ENCODE measurements at regions not wholly inside any gene's neighbourhood (a gene's known extent, or its start where the extent isn't known, plus 50 kb on each side); places are given as distances from the start of the nearest gene placed in this dataset.
A peak's percentile ranks its signal among the peaks of the same experiment; 100 is the strongest.
"Not testable (repeated sequence)": the region's sequence is repeated elsewhere in the genome, so short reads cannot be mapped to it uniquely, and the experiment has no call there.

DNA sequence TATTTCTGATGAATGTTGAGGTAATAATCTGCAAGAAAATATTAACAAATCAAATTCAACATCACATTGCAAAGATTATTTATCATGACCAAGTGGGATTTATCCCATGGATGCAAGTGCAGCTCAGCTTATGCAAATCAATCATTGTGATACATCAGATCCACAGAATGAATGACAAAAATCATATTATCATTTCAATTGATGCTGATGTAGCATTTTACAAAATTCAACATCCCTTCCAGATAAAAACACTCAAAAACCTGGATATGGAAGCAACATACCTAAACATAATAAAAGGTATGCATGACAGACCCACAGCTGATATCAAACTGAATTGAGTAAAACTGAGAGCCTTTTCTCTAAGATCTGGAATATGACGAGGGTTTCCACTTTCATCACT lies 1915.4 kb downstream of the ARAP2 start:
- no peak overlapping the region for H4K8ac ChIP-seq (replicated peaks; ENCODE audit: insufficient read length, low read depth, low read length)
- H3K9ac ChIP-seq (ENCODE audit: extremely low read depth, insufficient read length, low read length) = no peak overlapping the region
- H3T11ph ChIP-seq (ENCODE audit: low read length) = no peak overlapping the region
- Mint-ChIP-seq H3K27ac (peak overlapping the region in 1 of 3 experiments; percentile 39; a peak in 2 of 7 replicates), H3K36me3 (ENCODE audit: insufficient read depth in 1 of 3, low read depth in 3 of 3) (peaks cover 5 to 19% (median 15%) of the 10 kb centered on the region in 3 experiments; a peak in 5 of 7 replicates), H3K4me1 (peaks cover 15 to 23% of the 10 kb centered on the region in 2 experiments), H3K27me3 (ENCODE audit: low read depth) (no peaks in the 10 kb centered on the region), H3K9me3 (peaks cover 8 to 12% of the 10 kb centered on the region in 2 experiments; a peak in 3 of 5 replicates), H3K4me3 (no peak overlapping the region)
- H3K14ac ChIP-seq (ENCODE audit: insufficient read depth, low read length) = no peak overlapping the region
- H3K4me2 ChIP-seq (ENCODE audit: insufficient read depth, insufficient read length, low read length) = no peak overlapping the region
- H2BK120ac ChIP-seq (ENCODE audit: low read depth, low read length, poor library complexity, severe bottlenecking) = no peak overlapping the region
- no peak overlapping the region for H4K91ac ChIP-seq (ENCODE audit: insufficient read length, low read depth, low read length)
- no peak overlapping the region for H3K18ac ChIP-seq (ENCODE audit: insufficient read length, low read depth, low read length)
- no peak overlapping the region for H2BK20ac ChIP-seq (ENCODE audit: low read depth, low read length, poor library complexity, severe bottlenecking)
- no peak overlapping the region for H2AK5ac ChIP-seq (ENCODE audit: insufficient read length, low read length)
- H4K20me1 ChIP-seq (ENCODE audit: control insufficient read depth, insufficient read depth, insufficient read length) = no peaks in the 10 kb centered on the region
- no peak overlapping the region for H2BK15ac ChIP-seq (ENCODE audit: low read depth, low read length)
- H3K79me1 ChIP-seq (ENCODE audit: insufficient read depth, low read depth, low read length, poor library complexity, severe bottlenecking) = no peaks in the 10 kb centered on the region
- no peak overlapping the region for H3K56ac ChIP-seq (ENCODE audit: insufficient read length, low read depth, low read length)
- no peak overlapping the region for H3K27ac ChIP-seq (ENCODE audit: insufficient read length, low read depth, low read length)
- H2BK12ac ChIP-seq (ENCODE audit: insufficient read length, low read depth, low read length) = no peak overlapping the region
- H3K9me3 ChIP-seq (ENCODE audit: control insufficient read depth, low read depth, low read length) = no peaks in the 10 kb centered on the region
- no peaks in the 10 kb centered on the region for H3K27me3 ChIP-seq (ENCODE audit: insufficient read depth, low read length)
- DNase-seq = no peak
- TF ChIP-seq, protein P1, sequence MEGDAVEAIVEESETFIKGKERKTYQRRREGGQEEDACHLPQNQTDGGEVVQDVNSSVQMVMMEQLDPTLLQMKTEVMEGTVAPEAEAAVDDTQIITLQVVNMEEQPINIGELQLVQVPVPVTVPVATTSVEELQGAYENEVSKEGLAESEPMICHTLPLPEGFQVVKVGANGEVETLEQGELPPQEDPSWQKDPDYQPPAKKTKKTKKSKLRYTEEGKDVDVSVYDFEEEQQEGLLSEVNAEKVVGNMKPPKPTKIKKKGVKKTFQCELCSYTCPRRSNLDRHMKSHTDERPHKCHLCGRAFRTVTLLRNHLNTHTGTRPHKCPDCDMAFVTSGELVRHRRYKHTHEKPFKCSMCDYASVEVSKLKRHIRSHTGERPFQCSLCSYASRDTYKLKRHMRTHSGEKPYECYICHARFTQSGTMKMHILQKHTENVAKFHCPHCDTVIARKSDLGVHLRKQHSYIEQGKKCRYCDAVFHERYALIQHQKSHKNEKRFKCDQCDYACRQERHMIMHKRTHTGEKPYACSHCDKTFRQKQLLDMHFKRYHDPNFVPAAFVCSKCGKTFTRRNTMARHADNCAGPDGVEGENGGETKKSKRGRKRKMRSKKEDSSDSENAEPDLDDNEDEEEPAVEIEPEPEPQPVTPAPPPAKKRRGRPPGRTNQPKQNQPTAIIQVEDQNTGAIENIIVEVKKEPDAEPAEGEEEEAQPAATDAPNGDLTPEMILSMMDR (conservative IDR thresholded peaks at IDR 0.05) = no peak
- no peak overlapping the region for H3K4ac ChIP-seq (ENCODE audit: low read depth, low read length)
- no peaks in the 10 kb centered on the region for H3K79me2 ChIP-seq (ENCODE audit: insufficient read depth, low read length)
- H3K23me2 ChIP-seq (ENCODE audit: insufficient read length, low read depth, low read length, poor library complexity, severe bottlenecking) = no peaks in the 10 kb centered on the region
- no CpG with 5 or more reads among the region's 1 CpG for WGBS (ENCODE audit: extremely low coverage, insufficient read length, low lambda C conversion rate)
- H4K5ac ChIP-seq (ENCODE audit: insufficient read length, low read depth, low read length) = no peak overlapping the region
- no peak overlapping the region for H3K23ac ChIP-seq (ENCODE audit: insufficient read length, low read depth, low read length)
- H2BK5ac ChIP-seq (ENCODE audit: insufficient read length, low read length) = no peak overlapping the region
- H2AFZ ChIP-seq (ENCODE audit: low read length) = no peak overlapping the region
- H3K4me1 ChIP-seq (ENCODE audit: insufficient read depth, low read length) = no peaks in the 10 kb centered on the region; the same call in 1 of the 2 replicates

DNA sequence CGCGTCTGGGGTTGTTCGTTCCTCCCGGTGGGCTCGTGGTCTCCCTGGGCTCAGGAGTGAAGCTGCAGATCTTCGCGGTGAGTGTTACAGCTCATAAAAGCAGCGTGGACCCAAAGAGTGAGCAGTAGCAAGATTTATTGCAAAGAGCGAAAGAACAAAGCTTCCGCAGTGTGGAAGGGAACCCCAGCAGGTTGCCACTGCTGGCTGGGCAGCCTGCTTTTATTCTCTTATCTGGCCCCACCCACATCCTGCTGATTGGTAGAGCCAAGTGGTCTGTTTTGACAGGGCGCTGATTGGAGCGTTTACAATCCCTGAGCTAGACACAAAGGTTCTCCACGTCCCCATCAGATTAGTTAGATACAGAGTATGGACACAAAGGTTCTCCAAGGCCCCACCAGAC lies 1909.2 kb downstream of the ARAP2 start:
- WGBS (ENCODE audit: extremely low coverage, insufficient read length, low lambda C conversion rate) = no CpG with 5 or more reads among the region's 13 CpGs
- H2BK15ac ChIP-seq (ENCODE audit: low read depth, low read length) = not testable (repeated sequence)

More for the DNA sequence above, 1909.2 kb downstream of the ARAP2 start:
- not testable (repeated sequence) for H3K27me3 Mint-ChIP-seq (ENCODE audit: low read depth); H3K9me3 ChIP-seq (ENCODE audit: control insufficient read depth, low read depth, low read length); H4K5ac ChIP-seq (ENCODE audit: insufficient read length, low read depth, low read length); H2BK20ac ChIP-seq (ENCODE audit: low read depth, low read length, poor library complexity, severe bottlenecking); H3K23me2 ChIP-seq (ENCODE audit: insufficient read length, low read depth, low read length, poor library complexity, severe bottlenecking); H3K56ac ChIP-seq (ENCODE audit: insufficient read length, low read depth, low read length); H3K27ac ChIP-seq (ENCODE audit: insufficient read length, low read depth, low read length); H3K27ac Mint-ChIP-seq; H3K23ac ChIP-seq (ENCODE audit: insufficient read length, low read depth, low read length); H2BK5ac ChIP-seq (ENCODE audit: insufficient read length, low read length); H3K4me1 Mint-ChIP-seq; H2AFZ ChIP-seq (ENCODE audit: low read length); H2AK5ac ChIP-seq (ENCODE audit: insufficient read length, low read length); H2BK120ac ChIP-seq (ENCODE audit: low read depth, low read length, poor library complexity, severe bottlenecking); H3K79me1 ChIP-seq (ENCODE audit: insufficient read depth, low read depth, low read length, poor library complexity, severe bottlenecking); H4K8ac ChIP-seq (replicated peaks; ENCODE audit: insufficient read length, low read depth, low read length); H4K20me1 ChIP-seq (ENCODE audit: control insufficient read depth, insufficient read depth, insufficient read length); H3K4me2 ChIP-seq (ENCODE audit: insufficient read depth, insufficient read length, low read length); H3K9ac ChIP-seq (ENCODE audit: extremely low read depth, insufficient read length, low read length); H3K27me3 ChIP-seq (ENCODE audit: insufficient read depth, low read length); H3K4me3 Mint-ChIP-seq; H3K4ac ChIP-seq (ENCODE audit: low read depth, low read length); H3T11ph ChIP-seq (ENCODE audit: low read length); H2BK12ac ChIP-seq (ENCODE audit: insufficient read length, low read depth, low read length); H3K79me2 ChIP-seq (ENCODE audit: insufficient read depth, low read length); H3K18ac ChIP-seq (ENCODE audit: insufficient read length, low read depth, low read length); DNase-seq; H4K91ac ChIP-seq (ENCODE audit: insufficient read length, low read depth, low read length); H3K14ac ChIP-seq (ENCODE audit: insufficient read depth, low read length); H3K4me1 ChIP-seq (ENCODE audit: insufficient read depth, low read length)
- H3K9me3 Mint-ChIP-seq = peaks cover 10 to 24% of the 10 kb centered on the region in 2 experiments; a peak in 3 of 5 replicates
- H3K36me3 Mint-ChIP-seq (ENCODE audit: insufficient read depth in 1 of 3, low read depth in 3 of 3) = peaks cover 0 to 15% (median 7%) of the 10 kb centered on the region in 3 experiments; a peak in 5 of 7 replicates

All from H9 (cell line).